ENCODE measurements at regions not wholly inside any gene's neighbourhood (a gene's known extent, or its start where the extent isn't known, plus 50 kb on each side); places are given as distances from the start of the nearest gene placed in this dataset.
"Not testable (repeated sequence)": the region's sequence is repeated elsewhere in the genome, so short reads cannot be mapped to it uniquely, and the experiment has no call there.

GRCh38 chr7:56291-56913 lies 136.0 kb upstream of the FAM20C start:
- no peak for DNase-seq

DNA sequence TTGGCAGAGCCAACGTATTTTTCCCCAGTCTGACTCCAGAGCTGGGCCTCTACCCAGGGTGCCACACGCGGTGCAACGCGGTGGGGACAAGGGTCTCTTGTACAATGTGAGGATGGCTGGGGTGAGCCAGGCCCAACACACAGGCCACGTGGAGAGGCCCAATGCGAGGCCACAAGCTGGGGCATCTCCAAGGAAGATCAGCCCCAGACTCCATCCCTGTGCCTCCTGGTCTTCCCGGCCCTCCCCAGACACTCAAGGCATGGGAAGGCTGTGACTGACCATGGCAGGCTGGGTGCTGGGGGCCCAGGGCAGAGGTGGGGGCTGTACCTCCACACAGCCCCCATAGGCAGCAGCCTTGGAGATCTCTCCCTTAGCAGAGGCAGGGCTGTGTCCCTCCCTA lies 135.3 kb upstream of the FAM20C start:
- no peak for DNase-seq

DNA sequence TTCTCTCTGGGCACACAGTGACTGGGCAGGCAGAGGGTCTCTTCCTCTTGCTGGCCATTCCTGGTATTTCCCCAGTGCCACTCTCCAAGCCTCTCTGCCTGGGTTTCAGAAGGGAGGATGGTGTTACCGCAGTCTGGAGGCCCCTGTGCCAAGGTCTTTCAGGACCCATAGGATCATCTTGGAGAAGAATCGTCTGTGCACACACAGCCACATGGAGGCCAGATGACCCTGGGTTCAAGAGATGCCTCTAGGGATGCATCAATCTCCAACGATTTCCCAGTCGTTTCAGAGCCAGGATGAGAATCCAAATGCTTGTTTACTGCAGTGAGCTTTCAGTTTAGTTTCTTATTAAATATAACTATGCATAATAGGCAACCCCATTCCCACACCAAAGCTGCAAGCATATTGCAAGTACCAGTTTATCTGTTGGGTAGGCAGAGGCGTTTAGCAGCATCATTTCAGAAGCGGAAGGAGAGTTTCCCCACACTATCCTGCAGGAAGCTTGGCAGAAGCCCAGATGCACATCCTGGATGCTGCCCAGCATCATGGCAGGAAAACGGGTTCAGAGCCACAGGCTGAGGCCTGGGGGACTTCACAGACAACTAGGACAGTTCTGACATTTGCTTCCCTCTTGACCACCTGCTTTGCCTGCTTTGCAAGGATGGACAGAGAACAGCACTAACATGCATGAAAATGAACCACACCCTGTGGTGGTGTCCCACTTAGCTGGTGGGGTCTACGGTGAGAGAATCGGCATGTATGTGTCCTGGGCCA lies 134.7 kb upstream of the FAM20C start:
- DNase-seq: no peak

GRCh38 chr7:58316-58715 lies 134.1 kb upstream of the FAM20C start:
- DNase-seq: no peak

DNA sequence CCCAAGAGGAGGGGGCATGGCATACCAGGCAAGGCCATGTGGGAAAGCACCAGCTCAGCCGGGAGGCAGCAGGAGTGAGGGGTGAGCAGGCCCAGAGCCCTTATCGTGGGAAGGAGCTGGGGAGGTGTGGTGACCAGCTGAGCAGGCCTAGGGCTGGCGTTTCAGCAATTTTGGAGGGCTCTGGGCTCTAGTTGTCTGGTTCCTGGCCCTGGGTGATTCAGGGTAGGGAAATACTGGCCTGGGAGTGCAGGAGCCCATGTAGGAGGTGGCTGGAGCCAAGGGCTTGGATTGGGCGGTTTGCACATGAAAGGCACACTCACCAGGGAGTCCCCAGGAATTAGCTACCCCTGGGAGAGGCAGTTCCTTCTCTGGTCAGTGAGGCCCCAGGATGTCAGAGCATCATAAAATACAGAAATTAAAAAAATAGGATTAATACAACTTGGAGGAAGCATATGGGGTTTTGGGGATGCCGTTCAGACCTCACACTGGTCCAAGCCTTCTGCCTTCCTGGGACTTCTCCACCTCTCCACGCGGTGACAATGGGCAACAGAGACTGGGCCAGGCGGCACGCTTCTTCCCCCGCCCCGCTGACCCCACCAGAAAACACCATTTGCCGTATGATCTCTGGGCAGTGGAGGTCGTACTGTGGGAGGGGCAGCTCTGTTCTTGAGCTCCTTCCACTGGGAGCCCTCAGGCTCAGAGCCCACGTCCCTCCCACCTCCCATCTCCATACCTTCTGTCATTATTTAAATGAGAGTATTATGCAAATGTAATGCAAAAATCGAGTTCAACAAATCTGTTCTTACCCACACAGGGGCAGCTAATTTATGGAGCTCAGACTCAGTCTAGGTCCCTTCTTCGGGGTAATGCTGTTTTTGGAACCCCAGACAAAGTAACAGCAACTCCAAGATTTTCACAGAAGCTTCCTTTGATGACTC lies 133.0 kb upstream of the FAM20C start:
- DNase-seq: no peak

- no peak for DNase-seq
Observed at GRCh38 chr7:60017-60675, 132.2 kb upstream of the FAM20C start.

DNA sequence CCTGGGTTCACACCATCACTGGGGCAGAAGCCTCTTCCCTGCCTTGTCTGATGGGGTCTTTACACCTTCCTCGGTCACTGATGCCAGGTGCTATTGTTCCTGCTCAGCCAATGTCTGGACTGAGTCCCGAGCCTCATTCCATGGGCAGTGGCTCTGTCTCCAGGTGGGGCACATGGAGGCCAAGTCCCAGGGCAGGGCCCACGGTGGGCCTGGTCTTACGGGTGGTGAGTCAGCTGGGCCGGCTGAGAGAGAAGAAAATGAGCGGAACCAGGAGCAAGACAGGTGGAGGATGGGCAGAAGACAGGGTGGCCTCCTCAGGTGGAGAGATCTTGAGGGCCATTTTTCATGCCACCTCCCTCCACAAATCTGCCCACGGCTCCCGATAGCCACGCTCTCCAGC lies 131.7 kb upstream of the FAM20C start:
- no peak for DNase-seq

DNA sequence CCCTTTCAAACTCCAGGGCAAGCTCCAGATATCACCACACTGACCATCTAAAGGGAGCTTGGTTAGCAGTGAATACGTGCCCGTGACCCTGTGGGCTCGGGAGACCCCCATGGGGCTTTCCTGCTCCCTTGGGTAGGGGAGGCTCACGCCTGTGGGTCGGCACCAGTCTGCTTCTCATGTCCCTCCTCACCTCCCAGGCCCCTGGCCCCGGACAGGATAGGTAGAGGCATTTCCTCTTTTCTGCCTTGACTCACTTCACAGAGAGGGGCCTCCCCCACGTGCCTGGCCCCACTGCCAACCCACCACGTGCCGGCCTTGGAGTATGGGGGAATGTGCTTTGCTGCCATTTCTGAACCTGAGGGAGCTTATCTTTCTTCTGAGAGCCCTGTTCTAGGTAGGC lies 131.3 kb upstream of the FAM20C start:
- DNase-seq: no peak

DNA sequence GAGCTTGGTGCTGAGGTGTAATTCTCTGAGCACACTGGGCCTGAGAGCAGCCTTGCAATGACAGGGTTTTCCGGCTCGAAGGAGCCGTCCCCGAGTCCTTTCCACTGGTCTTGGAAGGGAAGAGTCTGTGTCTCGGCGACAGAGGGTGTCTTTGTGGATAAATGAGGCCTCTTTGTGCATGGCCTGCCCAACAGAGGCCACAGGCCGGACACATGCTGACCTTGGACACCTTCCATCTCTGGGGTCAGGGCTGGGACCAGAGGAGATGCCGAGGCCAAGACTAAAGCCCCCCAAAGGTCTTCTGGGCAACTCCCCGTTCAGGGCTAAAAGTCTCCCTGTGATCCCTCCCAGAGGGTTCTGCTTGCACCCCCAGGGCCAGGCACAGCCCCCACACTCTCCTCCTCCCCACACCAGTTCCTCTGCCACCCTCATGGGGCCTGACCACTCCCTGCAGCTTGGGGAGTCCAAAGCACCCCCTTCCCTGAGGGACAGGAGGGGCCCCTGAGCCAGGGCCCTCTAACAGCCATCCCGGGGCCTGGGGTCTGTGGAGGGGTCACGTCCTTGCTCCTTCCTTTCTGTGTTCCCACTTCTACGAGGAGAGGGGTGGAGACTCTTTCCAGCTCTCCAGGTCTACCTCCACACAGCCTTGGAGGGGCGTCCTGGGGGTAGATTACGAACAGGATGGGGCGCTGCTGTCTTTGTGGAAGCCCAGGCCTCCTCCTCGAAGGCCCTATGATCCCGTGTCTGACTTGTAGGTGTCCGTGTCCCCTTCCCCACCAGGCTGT lies 130.6 kb upstream of the FAM20C start:
- no peak for DNase-seq

- no peak for DNase-seq
Observed at GRCh38 chr7:62361-63116, 129.8 kb upstream of the FAM20C start.

DNA sequence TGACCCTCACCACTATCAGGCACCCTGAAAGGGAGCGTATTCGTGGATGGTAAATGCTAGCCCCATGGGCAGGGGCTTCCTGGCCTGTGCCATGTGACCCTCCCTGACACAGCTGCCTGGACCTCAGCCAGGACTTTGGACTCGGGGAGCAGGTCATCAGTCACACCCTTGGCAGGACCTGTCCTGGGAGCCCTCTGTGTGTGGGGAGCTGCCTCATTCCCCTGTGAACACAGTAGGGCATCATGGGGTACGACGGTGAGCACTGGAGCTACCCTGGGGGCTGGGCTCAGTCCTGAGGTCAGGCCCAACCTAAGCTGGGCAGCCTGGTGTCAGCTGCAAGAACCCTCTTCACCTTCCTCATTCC lies 129.3 kb upstream of the FAM20C start:
- DNase-seq: no peak

DNA sequence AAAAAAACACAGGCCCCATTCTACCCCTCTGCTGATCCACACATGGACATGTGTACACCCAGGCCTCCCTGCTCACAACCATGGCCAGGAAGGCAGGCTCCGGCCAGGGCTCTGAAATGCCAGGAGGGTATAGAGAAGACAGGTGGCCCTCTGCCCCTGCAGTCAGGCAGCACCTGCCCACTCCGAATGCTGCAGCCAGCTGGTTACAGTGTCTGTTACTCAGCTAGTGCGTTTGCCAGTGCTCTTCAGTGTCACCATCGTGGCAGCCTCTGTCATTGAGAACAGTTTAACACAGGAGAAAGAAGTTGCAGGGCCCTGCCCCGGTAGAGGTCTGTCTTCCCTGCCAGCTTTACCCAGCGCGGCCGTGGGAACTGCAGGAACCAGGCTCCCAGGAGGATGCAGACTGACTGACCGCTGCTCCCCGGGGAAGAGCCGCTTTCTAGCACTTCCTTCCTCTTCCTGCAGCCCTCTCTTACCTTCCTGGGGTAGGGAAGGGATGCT lies 128.8 kb upstream of the FAM20C start:
- no peak for DNase-seq

- peak; percentile 82 for DNase-seq
Observed at GRCh38 chr7:64098-64915, 128.1 kb upstream of the FAM20C start.

DNA sequence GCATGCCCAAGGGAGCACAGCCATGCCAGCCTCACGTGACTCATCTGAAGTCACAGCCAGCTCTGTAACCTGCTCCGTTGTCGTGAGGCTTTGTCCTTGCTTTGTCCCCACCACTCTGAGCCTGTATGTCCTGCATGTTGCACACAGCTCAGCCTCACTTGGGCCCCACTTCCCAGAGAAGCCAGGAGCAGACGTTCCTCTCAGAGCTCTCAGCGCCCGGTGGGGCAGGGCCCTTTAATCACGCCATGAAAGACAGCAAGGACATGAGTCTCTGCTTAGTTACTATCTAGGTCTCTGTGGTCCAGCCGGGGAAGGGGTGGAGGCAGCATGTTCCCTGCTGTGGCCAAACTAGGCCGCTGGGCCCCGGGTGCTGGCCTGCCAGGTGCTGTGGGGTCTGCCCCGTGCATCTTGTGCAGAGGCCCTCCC lies 127.4 kb upstream of the FAM20C start:
- DNase-seq: no peak

DNA sequence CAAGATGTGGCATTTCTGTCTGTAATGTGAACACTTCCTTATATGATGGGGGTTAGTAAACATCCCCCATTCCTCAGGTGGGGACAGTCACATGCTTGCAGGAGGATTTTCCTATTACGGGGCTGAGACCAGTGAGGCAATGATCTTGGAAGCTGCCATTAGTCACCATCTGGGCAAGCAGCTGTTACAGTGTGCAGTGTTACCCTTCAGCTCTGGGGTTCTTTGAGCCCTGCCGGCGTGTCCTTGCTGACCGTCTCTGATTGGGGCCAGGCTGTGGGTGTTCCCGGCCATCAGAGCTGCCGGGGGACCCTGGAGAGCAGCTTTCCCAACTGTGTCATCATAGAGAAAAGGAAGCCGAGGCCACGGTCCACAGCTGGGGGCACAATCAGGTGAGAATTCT lies 126.8 kb upstream of the FAM20C start:
- no peak for DNase-seq

GRCh38 chr7:66296-66695 lies 126.1 kb upstream of the FAM20C start:
- DNase-seq: no peak

DNA sequence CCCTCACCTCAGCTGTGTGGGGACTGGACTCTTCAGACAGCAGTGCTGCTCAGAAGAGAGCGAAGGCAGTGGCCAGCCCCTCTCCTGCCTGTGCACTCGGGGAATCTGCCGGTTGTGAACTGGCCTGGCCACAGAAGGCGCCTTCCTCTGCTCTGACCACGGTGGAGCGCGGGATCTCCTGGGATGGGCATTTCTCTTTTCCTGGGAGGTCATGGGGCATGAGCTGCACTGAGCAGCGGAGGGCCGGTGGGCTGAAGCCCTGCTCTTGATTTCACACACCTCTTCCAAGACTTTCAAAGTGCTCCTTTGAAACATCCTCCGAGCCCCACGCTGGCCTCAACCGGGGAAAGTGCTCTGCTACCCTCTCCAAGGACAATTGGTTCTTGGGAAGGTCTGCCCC lies 125.6 kb upstream of the FAM20C start:
- DNase-seq: no peak

DNA sequence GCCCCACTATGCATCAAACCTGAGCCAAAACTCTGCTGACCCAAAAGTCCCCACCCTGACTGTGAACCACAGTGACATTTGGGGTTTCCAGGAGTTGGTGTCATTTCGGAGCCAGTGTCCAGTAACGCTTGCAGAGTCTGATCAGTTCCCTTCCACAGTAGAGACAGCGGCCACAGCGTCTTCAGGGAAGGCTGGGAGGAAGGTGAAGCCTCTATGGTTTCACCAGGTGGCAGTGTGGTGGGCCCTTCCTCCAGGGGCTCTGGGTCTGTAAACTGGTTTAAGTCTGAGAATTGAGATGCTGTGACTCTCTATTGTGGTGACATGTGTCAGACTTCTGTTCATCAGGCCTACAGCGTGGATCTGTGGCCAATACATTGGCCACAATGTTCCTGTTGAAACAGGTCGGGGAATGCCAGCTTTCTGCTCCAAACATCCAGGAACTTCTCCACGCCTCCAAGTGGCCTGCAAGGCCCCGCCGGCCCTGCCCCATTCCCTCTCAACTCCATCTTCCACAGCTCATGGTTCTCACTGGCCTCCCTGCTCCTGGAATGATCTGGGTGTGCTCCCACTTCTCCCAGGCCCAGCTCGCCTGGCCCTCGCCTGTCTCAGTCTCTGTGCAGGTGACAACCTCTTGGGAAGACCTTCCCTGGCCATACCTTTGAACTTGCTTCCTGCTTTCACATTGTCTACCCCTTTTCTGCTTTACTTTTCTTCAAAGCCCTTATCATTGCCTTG lies 124.5 kb upstream of the FAM20C start:
- DNase-seq: no peak

GRCh38 chr7:68629-69028 lies 123.7 kb upstream of the FAM20C start:
- DNase-seq: no peak

GRCh38 chr7:69052-69451 lies 123.3 kb upstream of the FAM20C start:
- DNase-seq: not testable (repeated sequence)
